MM.1S (cell line): ENCODE measurements at regions not wholly inside any gene's neighbourhood (a gene's known extent, or its start where the extent isn't known, plus 50 kb on each side); places are given as distances from the start of the nearest gene placed in this dataset.

ENCODE experiments used
- DNase-seq: peaks from one replicate; pipeline ENCODE4 v3.0.0-alpha.2; 2015
- H2AFZ ChIP-seq: fragments of 300-600 bp; sonication (generic); 2 replicates; pipeline ENCODE4 v1.6.0; 2016; ENCODE audit warnings: antibody characterized with exemption, low read length
- H3F3A ChIP-seq: fragments of 300-600 bp; sonication (generic); 2 replicates; pipeline ENCODE4 v1.6.1; 2016; ENCODE audit warnings: mild to moderate bottlenecking, antibody characterized with exemption, low read length, moderate library complexity, mixed read lengths; ENCODE audit not compliant: insufficient read depth
- H3K27ac ChIP-seq: fragments of 300-600 bp; sonication (generic); 2 replicates; pipeline ENCODE4 v1.5.1; 2016; ENCODE audit warnings: mild to moderate bottlenecking, low read length
- H3K27me3 ChIP-seq: fragments of 300-600 bp; sonication (generic); replicated peaks from 2 replicates; pipeline ENCODE4 v1.6.0; 2016; ENCODE audit warnings: low read length; ENCODE audit not compliant: insufficient read depth
- H3K36me3 ChIP-seq: fragments of 300-600 bp; sonication (generic); replicated peaks from 2 replicates; pipeline ENCODE4 v1.6.1; 2016; ENCODE audit warnings: mild to moderate bottlenecking, low read length, mixed read lengths; ENCODE audit not compliant: insufficient read depth
- H3K4me1 ChIP-seq: fragments of 300-600 bp; sonication (generic); 2 replicates; pipeline ENCODE4 v1.6.1; 2016; ENCODE audit warnings: low read length, mixed read lengths
- H3K4me2 ChIP-seq: fragments of 300-600 bp; sonication (generic); 2 replicates; pipeline ENCODE4 v1.6.0; 2016; ENCODE audit warnings: low read depth, low read length
- H3K4me3 ChIP-seq: fragments of 300-600 bp; sonication (generic); 2 replicates; pipeline ENCODE4 v1.5.1; 2016; ENCODE audit warnings: low read length, mixed read lengths
- H3K79me2 ChIP-seq: fragments of 300-600 bp; sonication (generic); 2 replicates; pipeline ENCODE4 v1.6.1; 2016; ENCODE audit warnings: mixed run types, low read length, mixed read lengths
- H3K9ac ChIP-seq: fragments of 300-600 bp; sonication (generic); 2 replicates; pipeline ENCODE4 v1.6.1; 2016; ENCODE audit warnings: low read length, mixed read lengths
- H3K9me2 ChIP-seq: fragments of 300-600 bp; sonication (generic); replicated peaks from 2 replicates; pipeline ENCODE4 v1.6.1; 2016; ENCODE audit warnings: mild to moderate bottlenecking, low read length, mixed read lengths; ENCODE audit not compliant: insufficient read depth
- H3K9me3 ChIP-seq: fragments of 300-600 bp; sonication (generic); replicated peaks from 2 replicates; pipeline ENCODE4 v1.6.1; 2016; ENCODE audit warnings: mild to moderate bottlenecking, low read length, mixed read lengths; ENCODE audit not compliant: insufficient read depth
- H4K20me1 ChIP-seq: fragments of 300-600 bp; sonication (generic); 2 replicates; pipeline ENCODE4 v1.6.1; 2016; ENCODE audit warnings: mild to moderate bottlenecking, low read length, moderate library complexity, mixed read lengths; ENCODE audit not compliant: insufficient read depth
- EZH2 ChIP-seq: fragments of 300-600 bp; sonication (generic); optimal IDR thresholded peaks from 2 replicates; pipeline ENCODE3; 2017; ENCODE audit warnings: low read depth, mild to moderate bottlenecking, antibody characterized with exemption, low read length, mixed read lengths
- EZH2phosphoT487 ChIP-seq: fragments of 300-600 bp; sonication (generic); IDR thresholded peaks from 2 replicates; pipeline ENCODE4 v1.6.1; 2018; ENCODE audit warnings: antibody characterized with exemption, low read length
- TF ChIP-seq, protein P1 (sequence below): fragments of 300-600 bp; sonication (generic); IDR thresholded peaks from 2 replicates; pipeline ENCODE4 v1.5.1; 2016; ENCODE audit warnings: antibody characterized with exemption, low read length, mixed read lengths

GRCh38 chr11:13149991-13150390 is 127.6 kb upstream of the BMAL1 start:
- TF ChIP-seq EZH2phosphoT487 (no peak), EZH2 (no peak)
- TF ChIP-seq, protein P1, sequence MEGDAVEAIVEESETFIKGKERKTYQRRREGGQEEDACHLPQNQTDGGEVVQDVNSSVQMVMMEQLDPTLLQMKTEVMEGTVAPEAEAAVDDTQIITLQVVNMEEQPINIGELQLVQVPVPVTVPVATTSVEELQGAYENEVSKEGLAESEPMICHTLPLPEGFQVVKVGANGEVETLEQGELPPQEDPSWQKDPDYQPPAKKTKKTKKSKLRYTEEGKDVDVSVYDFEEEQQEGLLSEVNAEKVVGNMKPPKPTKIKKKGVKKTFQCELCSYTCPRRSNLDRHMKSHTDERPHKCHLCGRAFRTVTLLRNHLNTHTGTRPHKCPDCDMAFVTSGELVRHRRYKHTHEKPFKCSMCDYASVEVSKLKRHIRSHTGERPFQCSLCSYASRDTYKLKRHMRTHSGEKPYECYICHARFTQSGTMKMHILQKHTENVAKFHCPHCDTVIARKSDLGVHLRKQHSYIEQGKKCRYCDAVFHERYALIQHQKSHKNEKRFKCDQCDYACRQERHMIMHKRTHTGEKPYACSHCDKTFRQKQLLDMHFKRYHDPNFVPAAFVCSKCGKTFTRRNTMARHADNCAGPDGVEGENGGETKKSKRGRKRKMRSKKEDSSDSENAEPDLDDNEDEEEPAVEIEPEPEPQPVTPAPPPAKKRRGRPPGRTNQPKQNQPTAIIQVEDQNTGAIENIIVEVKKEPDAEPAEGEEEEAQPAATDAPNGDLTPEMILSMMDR = no peak
- Histone ChIP-seq H3K9ac (no peak overlapping the region), H3K4me3 (no peak overlapping the region), H3K79me2 (no peaks in the 10 kb centered on the region), H2AFZ (no peak overlapping the region), H3K9me3 (no peaks in the 10 kb centered on the region), H3K4me2 (no peak overlapping the region), H3K36me3 (no peaks in the 10 kb centered on the region), H3K9me2 (no peaks in the 10 kb centered on the region), H3K27me3 (no peaks in the 10 kb centered on the region), H3K27ac (no peak overlapping the region), H4K20me1 (no peaks in the 10 kb centered on the region), H3F3A (no peaks in the 10 kb centered on the region), H3K4me1 (no peaks in the 10 kb centered on the region)
- no peak for DNase-seq

- H3K4me3 ChIP-seq = no peak overlapping the region
- no peaks in the 10 kb centered on the region for H3K9me3 ChIP-seq
- no peak overlapping the region for H3K9ac ChIP-seq
- H3K36me3 ChIP-seq = no peaks in the 10 kb centered on the region
- no peaks in the 10 kb centered on the region for H3K27me3 ChIP-seq
- no peaks in the 10 kb centered on the region for H3F3A ChIP-seq
- TF ChIP-seq EZH2 (no peak), EZH2phosphoT487 (no peak)
- TF ChIP-seq, protein P1 = no peak
- H3K4me2 ChIP-seq = no peak overlapping the region
- H3K9me2 ChIP-seq = no peaks in the 10 kb centered on the region
- H2AFZ ChIP-seq = no peak overlapping the region
- H3K4me1 ChIP-seq = no peaks in the 10 kb centered on the region
- H4K20me1 ChIP-seq = no peaks in the 10 kb centered on the region
- no peak overlapping the region for H3K27ac ChIP-seq
- H3K79me2 ChIP-seq = no peaks in the 10 kb centered on the region
- DNase-seq = no peak
These were observed 127.1 kb upstream of the BMAL1 start for GRCh38 chr11:13150487-13150886.

DNA sequence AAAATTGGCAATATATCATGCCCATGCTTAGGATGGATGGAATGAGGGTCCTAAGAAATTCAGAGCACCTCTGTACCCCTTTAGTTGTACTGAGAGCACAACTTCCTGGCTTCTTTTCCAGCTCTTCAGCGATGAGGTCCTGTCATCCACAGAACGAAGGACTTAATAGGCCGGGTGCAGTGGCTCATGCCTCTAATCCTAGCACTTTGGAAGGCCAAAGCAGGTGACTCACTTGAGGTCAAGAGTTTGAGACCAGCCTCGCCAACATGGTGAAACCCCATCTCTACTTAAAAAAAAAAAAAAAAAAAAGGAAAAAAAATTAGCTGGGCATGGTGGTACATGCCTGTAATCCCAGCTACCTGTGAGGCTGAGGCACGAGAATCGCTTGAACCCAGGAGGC is 125.3 kb upstream of the BMAL1 start:
- Histone ChIP-seq H2AFZ (no peak overlapping the region), H3K27me3 (no peaks in the 10 kb centered on the region), H4K20me1 (no peaks in the 10 kb centered on the region), H3K4me1 (no peaks in the 10 kb centered on the region), H3K9me2 (no peaks in the 10 kb centered on the region), H3K4me3 (no peak overlapping the region), H3K36me3 (no peaks in the 10 kb centered on the region), H3K9ac (no peak overlapping the region), H3F3A (no peaks in the 10 kb centered on the region), H3K4me2 (no peak overlapping the region), H3K27ac (no peak overlapping the region), H3K9me3 (no peaks in the 10 kb centered on the region), H3K79me2 (no peaks in the 10 kb centered on the region)
- TF ChIP-seq EZH2phosphoT487 = no peak
- TF ChIP-seq, protein P1 = no peak
- no peak for TF ChIP-seq EZH2
- DNase-seq = no peak
